ENCODE measurements at regions not wholly inside any gene's neighbourhood (a gene's known extent, or its start where the extent isn't known, plus 50 kb on each side); places are given as distances from the start of the nearest gene placed in this dataset.
"Not testable (repeated sequence)": the region's sequence is repeated elsewhere in the genome, so short reads cannot be mapped to it uniquely, and the experiment has no call there.

GRCh38 chr20:16865406-16865805 lies 117.2 kb downstream of the OTOR start:
- Histone ChIP-seq H3K4me3 (no peak overlapping the region), H3K27ac (no peak overlapping the region), H3K36me3 (no peaks in the 10 kb centered on the region), H3K9me3 (no peaks in the 10 kb centered on the region), H3K4me1 (no peaks in the 10 kb centered on the region), H3K27me3 (no peaks in the 10 kb centered on the region)
- intact Hi-C loops (cut with DNase I): no loop called here
- no peak for TF ChIP-seq CTCF (IDR thresholded peaks at IDR 0.05)
- no peak for TF ChIP-seq POLR2AphosphoS5 (IDR thresholded peaks at IDR 0.05)
- no peak for TF ChIP-seq EP300 (IDR thresholded peaks at IDR 0.05)
- TF ChIP-seq POLR2A (IDR thresholded peaks at IDR 0.05): no peak
- 84% methylated on average over 2 of the region's 2 CpGs for WGBS, 2 donors
- DNase-seq: no peak

- H3K4me3 ChIP-seq; H3K27ac ChIP-seq; H3K27me3 ChIP-seq; H3K4me1 ChIP-seq; H3K36me3 ChIP-seq; H3K9me3 ChIP-seq; DNase-seq; intact Hi-C loops (cut with DNase I): not testable (repeated sequence)
- 96% methylated on average over 4 of the region's 4 CpGs for WGBS, 2 donors
Observed at GRCh38 chr20:16873124-16873523, 125.0 kb downstream of the OTOR start.

GRCh38 chr20:16877053-16877554 lies 128.9 kb downstream of the OTOR start:
- Histone ChIP-seq H3K36me3 (no peaks in the 10 kb centered on the region), H3K4me1 (no peaks in the 10 kb centered on the region), H3K27me3 (no peaks in the 10 kb centered on the region), H3K27ac (no peak overlapping the region), H3K4me3 (no peak overlapping the region), H3K9me3 (no peaks in the 10 kb centered on the region)
- no peak for TF ChIP-seq POLR2AphosphoS5 (IDR thresholded peaks at IDR 0.05)
- no peak for TF ChIP-seq POLR2A (IDR thresholded peaks at IDR 0.05)
- TF ChIP-seq EP300 (IDR thresholded peaks at IDR 0.05): no peak
- no peak for TF ChIP-seq CTCF (IDR thresholded peaks at IDR 0.05)
- intact Hi-C loops (cut with DNase I): no loop called here
- 42 to 57% methylated on average over 2 of the region's 2 CpGs for WGBS, 2 donors
- DNase-seq: no peak

GRCh38 chr20:16885746-16886145 lies 137.6 kb downstream of the OTOR start:
- no peaks in the 10 kb centered on the region for H3K27me3 ChIP-seq
- H3K27ac ChIP-seq: no peak overlapping the region
- no peak for TF ChIP-seq POLR2A (IDR thresholded peaks at IDR 0.05)
- TF ChIP-seq EP300 (IDR thresholded peaks at IDR 0.05): no peak
- no peak for TF ChIP-seq POLR2AphosphoS5 (IDR thresholded peaks at IDR 0.05)
- no peak for TF ChIP-seq CTCF (IDR thresholded peaks at IDR 0.05)
- no peaks in the 10 kb centered on the region for H3K9me3 ChIP-seq
- no peak overlapping the region for H3K4me3 ChIP-seq
- no peaks in the 10 kb centered on the region for H3K4me1 ChIP-seq
- no peaks in the 10 kb centered on the region for H3K36me3 ChIP-seq
- intact Hi-C loops (cut with DNase I): no loop called here
- DNase-seq: no peak

- Histone ChIP-seq H3K27me3 (no peaks in the 10 kb centered on the region), H3K27ac (no peak overlapping the region), H3K9me3 (no peaks in the 10 kb centered on the region), H3K36me3 (no peaks in the 10 kb centered on the region), H3K4me3 (no peak overlapping the region), H3K4me1 (no peaks in the 10 kb centered on the region)
- intact Hi-C loops (cut with DNase I): no loop called here
- no peak for DNase-seq
- 77 to 86% methylated on average over 4 of the region's 4 CpGs for WGBS, 2 donors
- TF ChIP-seq POLR2A (IDR thresholded peaks at IDR 0.05) (no peak), CTCF (IDR thresholded peaks at IDR 0.05) (no peak), POLR2AphosphoS5 (IDR thresholded peaks at IDR 0.05) (no peak), EP300 (IDR thresholded peaks at IDR 0.05) (no peak)
Observed at GRCh38 chr20:16898433-16898832, 150.3 kb downstream of the OTOR start.
